PC-3 (cell line): ENCODE measurements at regions not wholly inside any gene's neighbourhood (a gene's known extent, or its start where the extent isn't known, plus 50 kb on each side); places are given as distances from the start of the nearest gene placed in this dataset.

Source experiments
- ATAC-seq: fragments of 200-7000 bp; cut with Tn5 transposase; 2 replicates; pipeline ENCODE4 v1.9.1; 2020; ENCODE audit warnings: mild to moderate bottlenecking, moderate library complexity
- BruUV-seq: library from RNA; stranded (reverse); fragments of 400-500 nt; replicated peaks from 2 replicates; lab custom pipeline; 2021; lab: Mats Ljungman, UMichigan
- CTCF ChIA-PET: fragments of 300-600 bp; sonication (Branson Sonifier 250); formaldehyde crosslinking; loops from one replicate; lab custom pipeline; 2022; ENCODE audit warnings: antibody characterized with exemption; lab: Charles Lee
- POLR2A ChIA-PET: fragments of 300-600 bp; sonication (Branson Sonifier 250); formaldehyde crosslinking; loops from one replicate; lab custom pipeline; 2022; ENCODE audit warnings: antibody characterized with exemption; ENCODE audit not compliant: unreplicated experiment; lab: Charles Lee
- DNase-seq: peaks from one replicate; pipeline ENCODE4 v3.0.0-alpha.2; 2015
- H2AFZ ChIP-seq: fragments of 300-600 bp; sonication (generic); 2 replicates; pipeline ENCODE4 v1.6.0; 2016; ENCODE audit warnings: antibody characterized with exemption, low read length
- H3F3A ChIP-seq: fragments of 300-600 bp; sonication (generic); one replicate; pipeline ENCODE4 v1.6.0; 2017; ENCODE audit warnings: antibody characterized with exemption, low read length, control low read depth, mild to moderate bottlenecking; ENCODE audit not compliant: unreplicated experiment
- H3K27ac ChIP-seq: fragments of 300-600 bp; sonication (generic); 2 replicates; pipeline ENCODE4 v1.5.1; 2016; ENCODE audit warnings: mild to moderate bottlenecking, low read length
- H3K27me3 ChIP-seq: fragments of 300-600 bp; sonication (generic); 2 replicates; pipeline ENCODE4 v1.6.1; 2016; ENCODE audit warnings: low read length, mixed read lengths
- H3K36me3 ChIP-seq: fragments of 300-600 bp; sonication (generic); 2 replicates; pipeline ENCODE4 v1.6.1; 2016; ENCODE audit warnings: low read depth, mixed run types, low read length, mixed read lengths
- H3K4me1 ChIP-seq: fragments of 300-600 bp; sonication (generic); 2 replicates; pipeline ENCODE4 v1.5.1; 2016; ENCODE audit warnings: low read length; ENCODE audit not compliant: insufficient read depth
- H3K4me2 ChIP-seq: fragments of 300-600 bp; sonication (generic); 2 replicates; pipeline ENCODE4 v1.6.0; 2016; ENCODE audit warnings: low read length
- H3K4me3 ChIP-seq: fragments of 300-600 bp; sonication (generic); 2 replicates; pipeline ENCODE4 v1.5.1; 2016; ENCODE audit warnings: mild to moderate bottlenecking, low read length, mixed read lengths
- H3K79me2 ChIP-seq: fragments of 300-600 bp; sonication (generic); 2 replicates; pipeline ENCODE4 v1.6.1; 2017; ENCODE audit warnings: low read length, mixed read lengths
- H3K9ac ChIP-seq: fragments of 300-600 bp; sonication (generic); 2 replicates; pipeline ENCODE4 v1.6.0; 2016; ENCODE audit warnings: mild to moderate bottlenecking, low read length
- H3K9me2 ChIP-seq: fragments of 300-600 bp; sonication (generic); replicated peaks from 2 replicates; pipeline ENCODE4 v1.6.1; 2016; ENCODE audit warnings: mixed run types, low read length, mixed read lengths
- H3K9me3 ChIP-seq: fragments of 300-600 bp; sonication (generic); 2 replicates; pipeline ENCODE4 v1.6.1; 2016; ENCODE audit warnings: low read length, mixed read lengths
- H4K20me1 ChIP-seq: fragments of 300-600 bp; sonication (generic); 2 replicates; pipeline ENCODE4 v1.6.1; 2016; ENCODE audit warnings: low read length, mixed read lengths
- EZH2 ChIP-seq: fragments of 300-600 bp; sonication (generic); IDR thresholded peaks from one replicate; pipeline ENCODE4 v1.6.1; 2017; ENCODE audit warnings: antibody characterized with exemption, mild to moderate bottlenecking, low read length; ENCODE audit not compliant: unreplicated experiment
- EZH2phosphoT487 ChIP-seq: fragments of 300-600 bp; sonication (generic); IDR thresholded peaks from 2 replicates; pipeline ENCODE4 v1.6.1; 2018; ENCODE audit warnings: mild to moderate bottlenecking, antibody characterized with exemption, low read length, borderline replicate concordance
- intact Hi-C: fragments of 100-400 bp; cut with micrococcal nuclease; formaldehyde crosslinking; loops from 2 replicates; pipeline ENCODE4 v1.9.0; 2023
- TF ChIP-seq, protein P1 (sequence below): fragments of 300-600 bp; sonication (generic); conservative IDR thresholded peaks from 2 replicates; pipeline ENCODE4 v1.5.1; 2017; ENCODE audit warnings: antibody characterized with exemption, low read depth, mild to moderate bottlenecking, low read length

DNA sequence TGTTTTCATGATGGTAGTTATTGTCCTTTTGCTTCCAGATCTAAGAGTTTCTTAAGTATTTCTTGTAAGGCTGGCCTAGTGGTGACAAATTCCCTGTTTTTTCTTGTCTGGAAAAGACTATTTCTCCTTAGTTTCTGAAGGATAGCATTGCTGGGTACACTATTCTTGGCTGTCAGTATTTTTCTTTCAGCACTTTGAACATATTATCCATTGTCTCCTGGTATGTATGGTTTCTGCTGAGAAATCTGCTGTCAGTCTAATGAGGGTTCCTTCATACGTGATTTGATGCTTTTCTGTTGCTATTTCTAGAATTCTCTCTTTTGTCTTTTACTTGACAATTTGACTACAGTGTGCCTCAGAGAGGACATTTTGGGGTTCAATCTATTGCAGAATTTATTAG is 134.3 kb downstream of the CGGBP1 start:
- POLR2A ChIA-PET, result no interaction called here
- H3K4me2 ChIP-seq, result no peak overlapping the region
- peaks cover 11% of the 10 kb centered on the region for H3K9me3 ChIP-seq
- H3K4me3 ChIP-seq, result no peak overlapping the region
- no peak overlapping the region for H2AFZ ChIP-seq
- no peaks in the 10 kb centered on the region for H4K20me1 ChIP-seq
- H3K36me3 ChIP-seq, result no peaks in the 10 kb centered on the region
- CTCF ChIA-PET, result no interaction called here
- H3K79me2 ChIP-seq, result no peaks in the 10 kb centered on the region
- no peaks in the 10 kb centered on the region for H3K9me2 ChIP-seq
- intact Hi-C loops, result no loop called here
- H3K27ac ChIP-seq, result no peak overlapping the region
- no peak overlapping the region for H3K9ac ChIP-seq
- TF ChIP-seq, protein P1, sequence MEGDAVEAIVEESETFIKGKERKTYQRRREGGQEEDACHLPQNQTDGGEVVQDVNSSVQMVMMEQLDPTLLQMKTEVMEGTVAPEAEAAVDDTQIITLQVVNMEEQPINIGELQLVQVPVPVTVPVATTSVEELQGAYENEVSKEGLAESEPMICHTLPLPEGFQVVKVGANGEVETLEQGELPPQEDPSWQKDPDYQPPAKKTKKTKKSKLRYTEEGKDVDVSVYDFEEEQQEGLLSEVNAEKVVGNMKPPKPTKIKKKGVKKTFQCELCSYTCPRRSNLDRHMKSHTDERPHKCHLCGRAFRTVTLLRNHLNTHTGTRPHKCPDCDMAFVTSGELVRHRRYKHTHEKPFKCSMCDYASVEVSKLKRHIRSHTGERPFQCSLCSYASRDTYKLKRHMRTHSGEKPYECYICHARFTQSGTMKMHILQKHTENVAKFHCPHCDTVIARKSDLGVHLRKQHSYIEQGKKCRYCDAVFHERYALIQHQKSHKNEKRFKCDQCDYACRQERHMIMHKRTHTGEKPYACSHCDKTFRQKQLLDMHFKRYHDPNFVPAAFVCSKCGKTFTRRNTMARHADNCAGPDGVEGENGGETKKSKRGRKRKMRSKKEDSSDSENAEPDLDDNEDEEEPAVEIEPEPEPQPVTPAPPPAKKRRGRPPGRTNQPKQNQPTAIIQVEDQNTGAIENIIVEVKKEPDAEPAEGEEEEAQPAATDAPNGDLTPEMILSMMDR, result no peak
- TF ChIP-seq EZH2 (no peak), EZH2phosphoT487 (no peak)
- no TSS peak for BruUV-seq
- H3K27me3 ChIP-seq, result no peaks in the 10 kb centered on the region
- ATAC-seq (no peak), DNase-seq (no peak)
- no peaks in the 10 kb centered on the region for H3K4me1 ChIP-seq
- H3F3A ChIP-seq, result no peaks in the 10 kb centered on the region

DNA sequence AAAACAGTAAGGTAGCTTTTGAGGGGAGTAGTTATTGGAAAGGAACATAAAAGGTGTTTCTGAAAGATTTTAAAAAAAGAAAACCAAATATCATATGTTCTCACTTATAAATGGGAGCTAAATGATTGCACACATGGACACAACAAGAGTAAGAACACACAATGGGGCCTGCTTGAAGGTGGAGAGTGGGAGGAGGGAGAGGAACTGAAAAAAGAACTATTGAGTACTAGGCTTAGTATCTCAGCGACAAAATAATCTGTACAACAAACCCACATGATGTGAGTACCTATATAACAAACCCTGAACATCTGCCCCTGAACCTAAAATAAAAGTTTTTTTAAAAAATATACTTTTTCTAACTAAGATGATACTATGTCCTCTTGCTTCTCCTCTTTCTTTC is 138.3 kb downstream of the CGGBP1 start:
- Histone ChIP-seq H3K9me3 (peaks cover 11% of the 10 kb centered on the region), H3K9me2 (no peaks in the 10 kb centered on the region), H3K4me1 (no peaks in the 10 kb centered on the region), H3K27ac (no peak overlapping the region), H4K20me1 (no peaks in the 10 kb centered on the region), H3F3A (no peaks in the 10 kb centered on the region), H3K36me3 (no peaks in the 10 kb centered on the region), H2AFZ (no peak overlapping the region), H3K4me2 (no peak overlapping the region), H3K4me3 (no peak overlapping the region), H3K27me3 (no peaks in the 10 kb centered on the region), H3K9ac (no peak overlapping the region), H3K79me2 (no peaks in the 10 kb centered on the region)
- TF ChIP-seq EZH2, result no peak
- intact Hi-C loops, result no loop called here
- no TSS peak for BruUV-seq
- ChIA-PET CTCF (no interaction called here), POLR2A (no interaction called here)
- no peak for ATAC-seq
- no peak for DNase-seq

DNA sequence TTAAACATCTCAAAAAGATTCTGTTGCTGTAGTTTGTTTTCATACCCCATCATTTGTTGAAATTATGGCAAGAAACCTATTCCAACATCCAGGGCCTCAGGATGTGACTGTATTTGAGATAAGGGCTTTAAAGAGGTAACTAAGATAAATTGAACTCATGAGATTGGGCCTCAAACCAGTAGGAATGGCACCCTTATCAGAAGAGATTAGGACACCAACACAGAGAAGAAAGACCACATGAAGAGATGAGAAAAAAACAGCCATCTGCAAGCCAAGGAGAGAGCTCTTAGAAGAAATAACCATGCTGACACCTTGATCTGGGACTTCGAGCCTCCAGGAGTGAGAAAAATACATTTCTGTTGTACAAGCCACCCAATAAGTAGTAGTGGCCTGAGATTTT is 157.7 kb downstream of the CGGBP1 start:
- Histone ChIP-seq H4K20me1 (no peaks in the 10 kb centered on the region), H2AFZ (no peak overlapping the region), H3K36me3 (no peaks in the 10 kb centered on the region), H3K9me3 (no peaks in the 10 kb centered on the region), H3K9me2 (no peaks in the 10 kb centered on the region; the same call in 1 of the 2 replicates), H3K79me2 (no peaks in the 10 kb centered on the region), H3K4me1 (no peaks in the 10 kb centered on the region), H3K4me3 (no peak overlapping the region), H3K27ac (no peak overlapping the region), H3K4me2 (no peak overlapping the region), H3K27me3 (no peaks in the 10 kb centered on the region), H3K9ac (no peak overlapping the region), H3F3A (no peaks in the 10 kb centered on the region)
- DNase-seq, result no peak
- TF ChIP-seq, protein P1, result no peak
- TF ChIP-seq EZH2phosphoT487, result no peak
- TF ChIP-seq EZH2, result no peak
- no TSS peak for BruUV-seq
- CTCF ChIA-PET, result no interaction called here
- POLR2A ChIA-PET, result no interaction called here
- intact Hi-C loops, result loop anchor here (2.0 kb wide), 1 partner anchor 102 kb away; no protein-coding TSS in a partner anchor
- no peak for ATAC-seq
